H9 (cell line): ENCODE measurements at regions not wholly inside any gene's neighbourhood (a gene's known extent, or its start where the extent isn't known, plus 50 kb on each side); places are given as distances from the start of the nearest gene placed in this dataset.

Source experiments
- DNase-seq: peaks from one replicate; pipeline ENCODE4 v3.0.0-alpha.2; 2017
- H2AFZ ChIP-seq: one replicate; pipeline ENCODE4 v1.6.1; 2013; ENCODE audit warnings: mild to moderate bottlenecking, low read length, control low read depth, moderate library complexity
- H2AK5ac ChIP-seq: 2 replicates; pipeline ENCODE4 v1.6.1; 2013; ENCODE audit warnings: low read length, control low read depth, mixed read lengths; ENCODE audit not compliant: insufficient read length
- H2BK120ac ChIP-seq: one replicate; pipeline ENCODE4 v1.6.1; 2013; ENCODE audit warnings: low read depth, mild to moderate bottlenecking, low read length, control low read depth, inconsistent platforms; ENCODE audit not compliant: poor library complexity, severe bottlenecking
- H2BK12ac ChIP-seq: 2 replicates; pipeline ENCODE4 v1.6.1; 2013; ENCODE audit warnings: low read length, control low read depth, mixed read lengths, low read depth; ENCODE audit not compliant: insufficient read length
- H2BK15ac ChIP-seq: 2 replicates; pipeline ENCODE4 v1.6.1; 2013; ENCODE audit warnings: low read depth, low read length, control low read depth
- H2BK20ac ChIP-seq: one replicate; pipeline ENCODE4 v1.6.1; 2013; ENCODE audit warnings: low read depth, mild to moderate bottlenecking, low read length, control low read depth, inconsistent platforms; ENCODE audit not compliant: poor library complexity, severe bottlenecking
- H2BK5ac ChIP-seq: 2 replicates; pipeline ENCODE4 v1.6.1; 2013; ENCODE audit warnings: low read length, control low read depth, mixed read lengths; ENCODE audit not compliant: insufficient read length
- H3K14ac ChIP-seq: 2 replicates; pipeline ENCODE4 v1.6.1; 2013; ENCODE audit warnings: low read length, control low read depth; ENCODE audit not compliant: insufficient read depth
- H3K18ac ChIP-seq: 2 replicates; pipeline ENCODE4 v1.6.1; 2013; ENCODE audit warnings: low read depth, mild to moderate bottlenecking, mixed read lengths, low read length, control low read depth; ENCODE audit not compliant: insufficient read length
- H3K23ac ChIP-seq: 2 replicates; pipeline ENCODE4 v1.6.1; 2013; ENCODE audit warnings: low read length, control low read depth, mixed read lengths, low read depth; ENCODE audit not compliant: insufficient read length
- H3K23me2 ChIP-seq: 2 replicates; pipeline ENCODE4 v1.6.1; 2013; ENCODE audit warnings: low read depth, mild to moderate bottlenecking, mixed read lengths, low read length, control low read depth; ENCODE audit not compliant: insufficient read length, poor library complexity, severe bottlenecking
- H3K27ac ChIP-seq: 2 replicates; pipeline ENCODE4 v1.5.1; 2013; ENCODE audit warnings: low read length, control low read depth, mixed read lengths, low read depth; ENCODE audit not compliant: insufficient read length
- H3K27me3 ChIP-seq: 2 replicates; pipeline ENCODE4 v1.6.1; 2013; ENCODE audit warnings: low read length, control low read depth, inconsistent platforms; ENCODE audit not compliant: insufficient read depth
- H3K4ac ChIP-seq: 2 replicates; pipeline ENCODE4 v1.6.1; 2013; ENCODE audit warnings: low read depth, mild to moderate bottlenecking, control low read depth, inconsistent platforms, low read length, moderate library complexity
- H3K4me1 ChIP-seq: 2 replicates; pipeline ENCODE4 v1.6.1; 2013; ENCODE audit warnings: low read length, control low read depth, inconsistent platforms; ENCODE audit not compliant: insufficient read depth
- H3K4me2 ChIP-seq: 2 replicates; pipeline ENCODE4 v1.6.1; 2013; ENCODE audit warnings: low read length, control low read depth, mixed read lengths; ENCODE audit not compliant: insufficient read length, insufficient read depth
- H3K56ac ChIP-seq: 2 replicates; pipeline ENCODE4 v1.6.1; 2013; ENCODE audit warnings: low read depth, mild to moderate bottlenecking, mixed read lengths, low read length, control low read depth; ENCODE audit not compliant: insufficient read length
- H3K79me1 ChIP-seq: 2 replicates; pipeline ENCODE4 v1.6.1; 2013; ENCODE audit warnings: low read depth, mild to moderate bottlenecking, moderate library complexity, low read length, control low read depth, inconsistent platforms; ENCODE audit not compliant: insufficient read depth, poor library complexity, severe bottlenecking
- H3K79me2 ChIP-seq: 2 replicates; pipeline ENCODE4 v1.6.1; 2013; ENCODE audit warnings: low read length, control low read depth, inconsistent platforms; ENCODE audit not compliant: insufficient read depth
- H3K9ac ChIP-seq: 2 replicates; pipeline ENCODE4 v1.6.1; 2013; ENCODE audit warnings: low read length, control low read depth, mixed read lengths; ENCODE audit not compliant: insufficient read length; ENCODE audit errors: extremely low read depth
- H3K9me3 ChIP-seq: one replicate; pipeline ENCODE4 v1.6.1; 2013; ENCODE audit warnings: low read depth, low read length, inconsistent platforms; ENCODE audit not compliant: control insufficient read depth
- H3T11ph ChIP-seq: one replicate; pipeline ENCODE4 v1.6.1; 2013; ENCODE audit warnings: mild to moderate bottlenecking, low read length, control low read depth, inconsistent platforms
- H4K20me1 ChIP-seq: one replicate; pipeline ENCODE4 v1.6.1; 2013; ENCODE audit not compliant: control insufficient read depth, insufficient read length, insufficient read depth
- H4K5ac ChIP-seq: 2 replicates; pipeline ENCODE4 v1.6.1; 2013; ENCODE audit warnings: low read depth, mild to moderate bottlenecking, mixed read lengths, low read length, control low read depth; ENCODE audit not compliant: insufficient read length
- H4K8ac ChIP-seq: replicated peaks from 2 replicates; pipeline ENCODE4 v1.6.1; 2013; ENCODE audit warnings: low read length, control low read depth, mixed read lengths, low read depth; ENCODE audit not compliant: insufficient read length
- H4K91ac ChIP-seq: 2 replicates; pipeline ENCODE4 v1.6.1; 2013; ENCODE audit warnings: low read depth, mild to moderate bottlenecking, moderate library complexity, mixed read lengths, low read length, control low read depth; ENCODE audit not compliant: insufficient read length
- H3K27ac Mint-ChIP-seq, 3 experiments: 2 replicates in 2 of 3; 3 replicates in 1 of 3; pipeline ENCODE4 v1.8.0; 2020 to 2021; ENCODE audit warnings: mixed read lengths in 3 of 3, mild to moderate bottlenecking in 1 of 3, moderate library complexity in 1 of 3
- H3K27me3 Mint-ChIP-seq: 2 replicates; pipeline ENCODE4 v1.8.0; 2021; ENCODE audit warnings: low read depth, mild to moderate bottlenecking, moderate library complexity, mixed read lengths
- H3K36me3 Mint-ChIP-seq, 3 experiments: 2 replicates in 2 of 3; 3 replicates in 1 of 3; pipeline ENCODE4 v1.8.0; 2020 to 2021; ENCODE audit warnings: low read depth in 3 of 3, mixed read lengths in 3 of 3; ENCODE audit not compliant: insufficient read depth in 1 of 3
- H3K4me1 Mint-ChIP-seq, 2 experiments: 2 replicates each; pipeline ENCODE4 v1.8.0; 2020; ENCODE audit warnings: mixed read lengths in 2 of 2
- H3K4me3 Mint-ChIP-seq, 2 experiments: 2 replicates in 1 of 2; 3 replicates in 1 of 2; pipeline ENCODE4 v1.8.0; 2020 to 2021; ENCODE audit warnings: mild to moderate bottlenecking in 2 of 2, mixed read lengths in 2 of 2, moderate library complexity in 1 of 2
- H3K9me3 Mint-ChIP-seq, 2 experiments: 2 replicates in 1 of 2; 3 replicates in 1 of 2; pipeline ENCODE4 v1.8.0; 2020; ENCODE audit warnings: mild to moderate bottlenecking in 2 of 2, mixed read lengths in 2 of 2, moderate library complexity in 1 of 2
- CTCF ChIP-seq: fragments of 200-600 bp; sonication (generic); conservative IDR thresholded peaks from 3 replicates; pipeline ENCODE4 v1.8.0; 2021; ENCODE audit warnings: antibody characterized with exemption, mild to moderate bottlenecking
- WGBS: extraction: QIAGEN DNeasy Blood & Tissue Kit; methylation state at CpG from one replicate; pipeline ENCODE4 v1.1.7; 2013; ENCODE audit warnings: missing lambda C conversion rate, low lambda C conversion rate, mixed read lengths; ENCODE audit not compliant: insufficient read length; ENCODE audit errors: extremely low coverage; 5-methylcytosine and 5-hydroxymethylcytosine counted together

- H3K27ac ChIP-seq = no peak overlapping the region
- H3K4me2 ChIP-seq = no peak overlapping the region
- H3K14ac ChIP-seq = no peak overlapping the region
- no peak overlapping the region for H3K4me3 Mint-ChIP-seq
- H3K27me3 ChIP-seq = no peaks in the 10 kb centered on the region
- H2AFZ ChIP-seq = no peak overlapping the region
- H2BK5ac ChIP-seq = no peak overlapping the region
- H4K91ac ChIP-seq = no peak overlapping the region
- WGBS = no CpG with 5 or more reads among the region's 5 CpGs
- no peak overlapping the region for H4K8ac ChIP-seq
- H2BK120ac ChIP-seq = no peak overlapping the region
- no peak overlapping the region for H2AK5ac ChIP-seq
- H3K36me3 Mint-ChIP-seq = no peaks in the 10 kb centered on the region
- H3T11ph ChIP-seq = no peak overlapping the region
- DNase-seq = no peak
- H3K4ac ChIP-seq = no peak overlapping the region
- H3K9me3 Mint-ChIP-seq = peaks cover 3 to 6% of the 10 kb centered on the region in 2 experiments; a peak in 3 of 5 replicates
- no peak overlapping the region for H3K27ac Mint-ChIP-seq
- H4K5ac ChIP-seq = no peak overlapping the region
- no peak overlapping the region for H3K23ac ChIP-seq
- H3K23me2 ChIP-seq = no peaks in the 10 kb centered on the region
- H3K18ac ChIP-seq = no peak overlapping the region
- H4K20me1 ChIP-seq = no peaks in the 10 kb centered on the region
- H3K4me1 ChIP-seq = peaks cover 3% of the 10 kb centered on the region; the same call in 1 of the 2 replicates
- H3K27me3 Mint-ChIP-seq = peaks cover 13% of the 10 kb centered on the region
- no peak overlapping the region for H3K56ac ChIP-seq
- TF ChIP-seq CTCF = no peak
- H2BK20ac ChIP-seq = no peak overlapping the region
- H2BK15ac ChIP-seq = no peak overlapping the region
- no peak overlapping the region for H3K9ac ChIP-seq
- peaks cover 21 to 22% of the 10 kb centered on the region in 2 experiments for H3K4me1 Mint-ChIP-seq
- no peaks in the 10 kb centered on the region for H3K79me2 ChIP-seq
- H3K9me3 ChIP-seq = no peaks in the 10 kb centered on the region
- no peak overlapping the region for H2BK12ac ChIP-seq
- no peaks in the 10 kb centered on the region for H3K79me1 ChIP-seq
Observed at GRCh38 chr1:31487721-31488293, 74.8 kb downstream of the SERINC2 start.
